HepG2 (cell line): ENCODE measurements at regions not wholly inside any gene's neighbourhood (a gene's known extent, or its start where the extent isn't known, plus 50 kb on each side); places are given as distances from the start of the nearest gene placed in this dataset.

ENCODE experiments used
- BRD4 ChIP-seq: sonication (generic); formaldehyde crosslinking; IDR thresholded peaks from 2 replicates; pipeline ENCODE4 v1.4.0; 2020; ENCODE audit warnings: missing genetic modification reagents
- FOSL2 ChIP-seq: sonication (generic); formaldehyde crosslinking; IDR thresholded peaks from 2 replicates; pipeline ENCODE4 v1.4.0; 2020; ENCODE audit warnings: missing genetic modification reagents
- GATAD1 ChIP-seq: IDR thresholded peaks from 2 replicates; pipeline ENCODE4 v1.6.1; 2016; ENCODE audit warnings: missing genetic modification reagents, missing compliant biosample characterization
- JUN ChIP-seq: sonication (generic); formaldehyde crosslinking; IDR thresholded peaks from 2 replicates; pipeline ENCODE4 v1.4.0; 2020; ENCODE audit warnings: mild to moderate bottlenecking, missing genetic modification reagents
- MXD4 ChIP-seq: IDR thresholded peaks from 2 replicates; pipeline ENCODE4 v1.6.1; 2016; ENCODE audit warnings: mild to moderate bottlenecking, missing biosample characterization, missing genetic modification reagents
- PRPF4 ChIP-seq: fragments of 200-400 bp; formaldehyde crosslinking; IDR thresholded peaks from 2 replicates; pipeline ENCODE4 v1.6.1; 2016; ENCODE audit warnings: low read length, low read depth; ENCODE audit not compliant: poor library complexity, severe bottlenecking
- SIN3B ChIP-seq: fragments of 150-350 bp; IDR thresholded peaks from 2 replicates; pipeline ENCODE4 v1.6.1; 2014; ENCODE audit warnings: low read length
- TBL1XR1 ChIP-seq: fragments of 150-350 bp; IDR thresholded peaks from 2 replicates; pipeline ENCODE4 v1.6.1; 2014; ENCODE audit warnings: borderline replicate concordance, low read length; ENCODE audit not compliant: partially characterized antibody
- YEATS2 ChIP-seq: sonication (generic); formaldehyde crosslinking; IDR thresholded peaks from 2 replicates; pipeline ENCODE4 v1.4.0; 2020; ENCODE audit warnings: missing genetic modification reagents, borderline replicate concordance
- ZNF550 ChIP-seq: sonication (generic); formaldehyde crosslinking; IDR thresholded peaks from 2 replicates; pipeline ENCODE4 v1.4.0; 2020; ENCODE audit warnings: mild to moderate bottlenecking, missing genetic modification reagents, borderline replicate concordance
- TF ChIP-seq, protein P1 (sequence below), 2 experiments: sonication (generic) in 1 of 2; formaldehyde crosslinking in 1 of 2; IDR thresholded peaks; 2 replicates each; pipeline versions ENCODE4 v1.5.1 to v1.6.1; 2011 to 2020; ENCODE audit warnings: borderline replicate concordance in 1 of 2, low read depth in 1 of 2, low read length in 1 of 2, mild to moderate bottlenecking in 1 of 2, missing genetic modification reagents in 1 of 2, moderate library complexity in 1 of 2

DNA sequence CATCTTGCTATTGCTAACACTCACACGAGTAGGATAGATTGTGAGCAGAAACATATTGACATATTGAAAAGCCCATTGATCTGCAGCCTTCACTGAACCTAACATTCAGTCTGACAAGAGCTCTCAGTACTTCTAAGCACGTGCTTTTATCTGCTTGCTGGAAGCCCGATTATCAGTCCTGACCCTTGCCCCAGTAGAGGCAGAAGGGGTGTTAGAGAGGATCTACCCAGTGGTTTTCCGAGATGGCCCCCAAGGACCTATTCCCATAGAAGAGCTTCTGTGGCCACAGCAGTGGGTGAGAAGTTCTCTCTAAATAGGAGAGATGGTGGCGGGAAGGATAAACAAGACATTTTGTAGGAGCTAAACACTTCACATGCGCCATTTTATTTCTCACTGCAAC lies 290.9 kb upstream of the MAF start (continued):
- TF ChIP-seq SIN3B, result no peak
- TF ChIP-seq FOSL2, result no peak
- TF ChIP-seq, protein P1, sequence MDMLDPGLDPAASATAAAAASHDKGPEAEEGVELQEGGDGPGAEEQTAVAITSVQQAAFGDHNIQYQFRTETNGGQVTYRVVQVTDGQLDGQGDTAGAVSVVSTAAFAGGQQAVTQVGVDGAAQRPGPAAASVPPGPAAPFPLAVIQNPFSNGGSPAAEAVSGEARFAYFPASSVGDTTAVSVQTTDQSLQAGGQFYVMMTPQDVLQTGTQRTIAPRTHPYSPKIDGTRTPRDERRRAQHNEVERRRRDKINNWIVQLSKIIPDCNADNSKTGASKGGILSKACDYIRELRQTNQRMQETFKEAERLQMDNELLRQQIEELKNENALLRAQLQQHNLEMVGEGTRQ (IDR thresholded peaks at IDR 0.05; ENCODE audit: low read depth, low read length), result no peak
- TF ChIP-seq, protein P1 (CRISPR knock-in tag; IDR thresholded peaks at IDR 0.05; ENCODE audit: borderline replicate concordance), result no peak
- TF ChIP-seq BRD4 (CRISPR knock-in tag), result no peak
- TF ChIP-seq MXD4 (CRISPR knock-in tag), result no peak
- no peak for TF ChIP-seq TBL1XR1
- no peak for TF ChIP-seq ZNF550 (CRISPR knock-in tag)
- TF ChIP-seq JUN, result no peak
- TF ChIP-seq YEATS2 (CRISPR knock-in tag), result no peak
- no peak for TF ChIP-seq GATAD1 (CRISPR knock-in tag)
- no peak for TF ChIP-seq PRPF4
